ENCODE measurements at regions not wholly inside any gene's neighbourhood (a gene's known extent, or its start where the extent isn't known, plus 50 kb on each side); places are given as distances from the start of the nearest gene placed in this dataset.

GRCh38 chr1:245094954-245095353 lies 59.8 kb upstream of the KIF26B start:
- H3K36me3 ChIP-seq (ENCODE audit: control insufficient read depth in 2 of 2, insufficient read depth in 1 of 2, low read length in 2 of 2): no peaks in the 10 kb centered on the region
- CTCF ChIA-PET: no interaction called here
- H3K9me3 ChIP-seq (ENCODE audit: control insufficient read depth, insufficient read depth, low read depth, low read length): no peaks in the 10 kb centered on the region
- TF ChIP-seq ZNF610 (tag by site-specific recombination; IDR thresholded peaks at IDR 0.05; ENCODE audit: borderline replicate concordance): no peak
- TF ChIP-seq ZNF600 (tag by site-specific recombination; IDR thresholded peaks at IDR 0.05): 0 out of 2 replicates have a peak, but pooled peaks have one; percentile 34
- no peak overlapping the region for H3K4me3 ChIP-seq (ENCODE audit: low read depth, low read length)
- peaks cover 4% of the 10 kb centered on the region for H3K4me1 ChIP-seq (ENCODE audit: control insufficient read depth, insufficient read depth, low read length)
- no peak overlapping the region for H3K27ac ChIP-seq (ENCODE audit: extremely low read depth, low read depth, low read length)
- POLR2A ChIA-PET: no interaction called here

GRCh38 chr1:245094092-245094491 lies 60.7 kb upstream of the KIF26B start:
- no peak for TF ChIP-seq ZNF146 (tag by site-specific recombination; IDR thresholded peaks at IDR 0.05)
- TF ChIP-seq ZNF19 (tag by site-specific recombination; IDR thresholded peaks at IDR 0.05; ENCODE audit: low read depth): no peak
- no peak for TF ChIP-seq GLI2 (tag by site-specific recombination; IDR thresholded peaks at IDR 0.05; ENCODE audit: borderline replicate concordance, low read depth)
- no peak for TF ChIP-seq ZNF561 (tag by site-specific recombination; IDR thresholded peaks at IDR 0.05; ENCODE audit: borderline replicate concordance)
- TF ChIP-seq PRDM6 (tag by site-specific recombination; IDR thresholded peaks at IDR 0.05): no peak
- TF ChIP-seq ZNF239 (tag by site-specific recombination; IDR thresholded peaks at IDR 0.05): no peak
- TF ChIP-seq SP2 (tag by site-specific recombination; IDR thresholded peaks at IDR 0.05): no peak
- TF ChIP-seq BCL6B (tag by site-specific recombination; IDR thresholded peaks at IDR 0.05): no peak
- no peak for TF ChIP-seq ZNF280D (tag by site-specific recombination; IDR thresholded peaks at IDR 0.05)
- no peak for TF ChIP-seq ZNF169 (tag by site-specific recombination; IDR thresholded peaks at IDR 0.05)
- no peak overlapping the region for H3K27ac ChIP-seq (ENCODE audit: extremely low read depth, low read depth, low read length)
- no peak overlapping the region for H3K4me3 ChIP-seq (ENCODE audit: low read depth, low read length)
- no peaks in the 10 kb centered on the region for H3K9me3 ChIP-seq (ENCODE audit: control insufficient read depth, insufficient read depth, low read depth, low read length)
- ChIA-PET CTCF (interaction anchor here (0.6 to 0.8 kb wide), 2 partner anchors 12 to 21 kb away, joined by 3 to 4 read pairs; no protein-coding TSS in a partner anchor), POLR2A (no interaction called here)
- H3K4me1 ChIP-seq (ENCODE audit: control insufficient read depth, insufficient read depth, low read length): peaks cover 4% of the 10 kb centered on the region
- no peaks in the 10 kb centered on the region for H3K36me3 ChIP-seq (ENCODE audit: control insufficient read depth in 2 of 2, insufficient read depth in 1 of 2, low read length in 2 of 2)

GRCh38 chr1:245092638-245092976 lies 62.2 kb upstream of the KIF26B start:
- ChIA-PET CTCF (interaction anchor here (0.7 kb wide), 2 partner anchors 22 to 1399 kb away, joined by 3 to 5 read pairs; no protein-coding TSS in a partner anchor), POLR2A (no interaction called here)
- Histone ChIP-seq H3K9me3 (ENCODE audit: control insufficient read depth, insufficient read depth, low read depth, low read length) (no peaks in the 10 kb centered on the region), H3K36me3 (ENCODE audit: control insufficient read depth in 2 of 2, insufficient read depth in 1 of 2, low read length in 2 of 2) (no peaks in the 10 kb centered on the region), H3K27ac (ENCODE audit: extremely low read depth, low read depth, low read length) (no peak overlapping the region), H3K4me3 (ENCODE audit: low read depth, low read length) (no peak overlapping the region), H3K4me1 (ENCODE audit: control insufficient read depth, insufficient read depth, low read length) (peaks cover 4% of the 10 kb centered on the region)
- TF ChIP-seq GLIS1 (tag by site-specific recombination; IDR thresholded peaks at IDR 0.05): no peak
- TF ChIP-seq ELK4 (IDR thresholded peaks at IDR 0.05; ENCODE audit: borderline replicate concordance, low read depth, low read length): no peak
- TF ChIP-seq ZNF529 (tag by site-specific recombination; IDR thresholded peaks at IDR 0.05; ENCODE audit: insufficient replicate concordance): no peak
- TF ChIP-seq ZNF140 (tag by site-specific recombination; IDR thresholded peaks at IDR 0.05): no peak
- no peak for TF ChIP-seq ZNF623 (tag by site-specific recombination; IDR thresholded peaks at IDR 0.05)
- no peak for TF ChIP-seq ZNF530 (tag by site-specific recombination; IDR thresholded peaks at IDR 0.05; ENCODE audit: low read depth)
- no peak for TF ChIP-seq ZNF629 (tag by site-specific recombination; IDR thresholded peaks at IDR 0.05)
- TF ChIP-seq ZNF791 (tag by site-specific recombination; IDR thresholded peaks at IDR 0.05): no peak
- no peak for TF ChIP-seq ZBTB10 (tag by site-specific recombination; IDR thresholded peaks at IDR 0.05)
- no peak for TF ChIP-seq ZNF776 (tag by site-specific recombination; IDR thresholded peaks at IDR 0.05; ENCODE audit: borderline replicate concordance)
- no peak for TF ChIP-seq ZFP37 (tag by site-specific recombination; IDR thresholded peaks at IDR 0.05)

All from HEK293 (cell line).